HT1080 (cell line): ENCODE measurements at regions not wholly inside any gene's neighbourhood (a gene's known extent, or its start where the extent isn't known, plus 50 kb on each side); places are given as distances from the start of the nearest gene placed in this dataset.

Source experiments
- DNase-seq: peaks from one replicate; pipeline ENCODE4 v3.0.0-alpha.2; 2015; ENCODE audit warnings: low read depth

- DNase-seq = peak; percentile 83
Observed at GRCh38 chr5:171647043-171647903, 138.3 kb upstream of the SMIM23 start.

- DNase-seq = no peak
Observed at GRCh38 chr5:171647904-171648260, 137.7 kb upstream of the SMIM23 start.

GRCh38 chr5:171648279-171649074 lies 137.1 kb upstream of the SMIM23 start:
- DNase-seq = no peak

GRCh38 chr5:171649075-171649401 lies 136.6 kb upstream of the SMIM23 start:
- DNase-seq = no peak

- no peak for DNase-seq
Observed at GRCh38 chr5:171650597-171650996, 135.0 kb upstream of the SMIM23 start.

GRCh38 chr5:171651102-171651501 lies 134.5 kb upstream of the SMIM23 start:
- no peak for DNase-seq

- no peak for DNase-seq
Observed at GRCh38 chr5:171654881-171655280, 130.7 kb upstream of the SMIM23 start.

GRCh38 chr5:171657473-171657872 lies 128.1 kb upstream of the SMIM23 start:
- no peak for DNase-seq

- no peak for DNase-seq
Observed at GRCh38 chr5:171659896-171660295, 125.7 kb upstream of the SMIM23 start.

GRCh38 chr5:171660434-171660833 lies 125.2 kb upstream of the SMIM23 start:
- DNase-seq = peak; percentile 6

- DNase-seq = no peak
Observed at GRCh38 chr5:171661143-171661542, 124.5 kb upstream of the SMIM23 start.

- no peak for DNase-seq
Observed at GRCh38 chr5:171663311-171664085, 122.1 kb upstream of the SMIM23 start.

- no peak for DNase-seq
Observed at GRCh38 chr5:171664489-171664888, 121.1 kb upstream of the SMIM23 start.

GRCh38 chr5:171666815-171667214 lies 118.8 kb upstream of the SMIM23 start:
- no peak for DNase-seq

GRCh38 chr5:171667341-171668096 lies 118.1 kb upstream of the SMIM23 start:
- DNase-seq = peak; percentile 42

- DNase-seq = no peak
Observed at GRCh38 chr5:171668097-171668412, 117.6 kb upstream of the SMIM23 start.

- DNase-seq = no peak
Observed at GRCh38 chr5:171669571-171669970, 116.0 kb upstream of the SMIM23 start.

- DNase-seq = no peak
Observed at GRCh38 chr5:171672556-171672955, 113.1 kb upstream of the SMIM23 start.

- DNase-seq = no peak
Observed at GRCh38 chr5:171673328-171673727, 112.3 kb upstream of the SMIM23 start.

- DNase-seq = no peak
Observed at GRCh38 chr5:171673840-171674239, 111.8 kb upstream of the SMIM23 start.

GRCh38 chr5:171675511-171675910 lies 110.1 kb upstream of the SMIM23 start:
- DNase-seq = no peak
